ENCODE measurements at regions not wholly inside any gene's neighbourhood (a gene's known extent, or its start where the extent isn't known, plus 50 kb on each side); places are given as distances from the start of the nearest gene placed in this dataset.

DNA sequence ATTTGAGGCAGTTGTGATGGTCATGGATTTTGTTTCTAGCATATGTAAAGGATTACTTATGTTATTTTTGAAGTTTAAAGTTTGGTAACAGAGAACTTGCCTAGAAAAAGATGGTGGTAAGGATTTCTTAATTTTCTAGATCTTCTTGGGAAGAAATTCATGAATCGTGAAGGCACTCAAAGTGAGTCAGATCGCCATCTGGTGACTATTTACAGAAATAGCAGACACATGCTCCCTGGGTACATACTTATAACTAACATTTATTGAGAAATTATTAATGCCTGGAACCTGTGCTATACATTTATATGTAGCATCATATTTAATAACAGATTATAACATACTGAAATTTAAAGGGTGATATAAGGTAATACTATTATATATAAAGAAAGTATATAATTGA is 299.7 kb downstream of the IZUMO3 start:
- no peaks in the 10 kb centered on the region for H3K79me2 ChIP-seq (ENCODE audit: insufficient read depth, low read depth, low read length)
- no peaks in the 10 kb centered on the region for H4K20me1 ChIP-seq (ENCODE audit: insufficient read depth, low read length)
- peak; percentile 80 for TF ChIP-seq CTCF (conservative IDR thresholded peaks at IDR 0.05; ENCODE audit: low read length)
- TF ChIP-seq EZH2phosphoT487 (IDR thresholded peaks at IDR 0.05; ENCODE audit: borderline replicate concordance, low read depth, low read length), result no peak
- peak; percentile 32 for DNase-seq (ENCODE audit: low spot score)
- intact Hi-C loops (cut with micrococcal nuclease; ENCODE audit: unreplicated experiment), result loop anchor here (10.0 kb wide), 1 partner anchor 1721 kb away; no protein-coding TSS in a partner anchor
- no peak overlapping the region for H3K4me3 ChIP-seq (ENCODE audit: low read depth, low read length, poor library complexity, severe bottlenecking)
- H3K36me3 ChIP-seq (ENCODE audit: insufficient read depth, low read length), result no peaks in the 10 kb centered on the region
- no peak overlapping the region for H3K4me2 ChIP-seq (ENCODE audit: low read length)
- no peak overlapping the region for H2AFZ ChIP-seq (ENCODE audit: low read length)
- no peak overlapping the region for H3K27ac ChIP-seq (ENCODE audit: low read depth, low read length, poor library complexity, severe bottlenecking)
- H3K9me2 ChIP-seq (ENCODE audit: insufficient read depth, low read length), result no peaks in the 10 kb centered on the region
- no peaks in the 10 kb centered on the region for H3K4me1 ChIP-seq (ENCODE audit: insufficient read depth, low read length, poor library complexity, severe bottlenecking)
- BruUV-seq (replicated peaks), result no TSS peak
- ChIA-PET POLR2A (no interaction called here), CTCF (ENCODE audit: unreplicated experiment) (no interaction called here)
- H3K9me3 ChIP-seq (ENCODE audit: low read length), result no peaks in the 10 kb centered on the region

GRCh38 chr9:24242576-24242975 is 303.1 kb downstream of the IZUMO3 start:
- no peak overlapping the region for H3K27ac ChIP-seq (ENCODE audit: low read depth, low read length, poor library complexity, severe bottlenecking)
- no peak overlapping the region for H2AFZ ChIP-seq (ENCODE audit: low read length)
- no peak overlapping the region for H3K4me3 ChIP-seq (ENCODE audit: low read depth, low read length, poor library complexity, severe bottlenecking)
- H3K36me3 ChIP-seq (ENCODE audit: insufficient read depth, low read length), result no peaks in the 10 kb centered on the region
- POLR2A ChIA-PET, result no interaction called here
- H3K9me2 ChIP-seq (ENCODE audit: insufficient read depth, low read length), result no peaks in the 10 kb centered on the region
- H3K79me2 ChIP-seq (ENCODE audit: insufficient read depth, low read depth, low read length), result no peaks in the 10 kb centered on the region
- no peak overlapping the region for H3K4me2 ChIP-seq (ENCODE audit: low read length)
- no TSS peak for BruUV-seq (replicated peaks)
- H3K9me3 ChIP-seq (ENCODE audit: low read length), result no peaks in the 10 kb centered on the region
- CTCF ChIA-PET (ENCODE audit: unreplicated experiment), result no interaction called here
- TF ChIP-seq CTCF (conservative IDR thresholded peaks at IDR 0.05; ENCODE audit: low read length) (no peak), EZH2phosphoT487 (IDR thresholded peaks at IDR 0.05; ENCODE audit: borderline replicate concordance, low read depth, low read length) (no peak)
- intact Hi-C loops (cut with micrococcal nuclease; ENCODE audit: unreplicated experiment), result loop anchor here (10.0 kb wide), 1 partner anchor 1718 kb away; no protein-coding TSS in a partner anchor
- H4K20me1 ChIP-seq (ENCODE audit: insufficient read depth, low read length), result no peaks in the 10 kb centered on the region
- H3K4me1 ChIP-seq (ENCODE audit: insufficient read depth, low read length, poor library complexity, severe bottlenecking), result no peaks in the 10 kb centered on the region
- no peak for DNase-seq (ENCODE audit: low spot score)

- TF ChIP-seq EZH2phosphoT487 (IDR thresholded peaks at IDR 0.05; ENCODE audit: borderline replicate concordance, low read depth, low read length), result no peak
- TF ChIP-seq CTCF (conservative IDR thresholded peaks at IDR 0.05; ENCODE audit: low read length), result no peak
- ChIA-PET CTCF (ENCODE audit: unreplicated experiment) (no interaction called here), POLR2A (no interaction called here)
- H3K27ac ChIP-seq (ENCODE audit: low read depth, low read length, poor library complexity, severe bottlenecking), result no peak overlapping the region
- intact Hi-C loops (cut with micrococcal nuclease; ENCODE audit: unreplicated experiment), result no loop called here
- H3K4me2 ChIP-seq (ENCODE audit: low read length), result no peak overlapping the region
- no peaks in the 10 kb centered on the region for H3K4me1 ChIP-seq (ENCODE audit: insufficient read depth, low read length, poor library complexity, severe bottlenecking)
- no TSS peak for BruUV-seq (replicated peaks)
- no peak overlapping the region for H2AFZ ChIP-seq (ENCODE audit: low read length)
- no peak for DNase-seq (ENCODE audit: low spot score)
- H3K9me2 ChIP-seq (ENCODE audit: insufficient read depth, low read length), result no peaks in the 10 kb centered on the region
- H3K4me3 ChIP-seq (ENCODE audit: low read depth, low read length, poor library complexity, severe bottlenecking), result no peak overlapping the region
- H3K79me2 ChIP-seq (ENCODE audit: insufficient read depth, low read depth, low read length), result no peaks in the 10 kb centered on the region
- H4K20me1 ChIP-seq (ENCODE audit: insufficient read depth, low read length), result no peaks in the 10 kb centered on the region
- H3K9me3 ChIP-seq (ENCODE audit: low read length), result no peaks in the 10 kb centered on the region
- H3K36me3 ChIP-seq (ENCODE audit: insufficient read depth, low read length), result no peaks in the 10 kb centered on the region
These were observed 327.0 kb downstream of the IZUMO3 start for GRCh38 chr9:24218656-24219055.
